Skeletal muscle cell (primary cell): ENCODE measurements at regions not wholly inside any gene's neighbourhood (a gene's known extent, or its start where the extent isn't known, plus 50 kb on each side); places are given as distances from the start of the nearest gene placed in this dataset.
"Not testable (repeated sequence)": the region's sequence is repeated elsewhere in the genome, so short reads cannot be mapped to it uniquely, and the experiment has no call there.

Experiments used
- DNase-seq: peaks from one replicate; pipeline ENCODE4 v3.0.0-alpha.2; 2010; ENCODE audit warnings: low read depth
- H3K4me3 ChIP-seq: 2 replicates; pipeline ENCODE4 v1.5.1; 2011; ENCODE audit warnings: low read depth, mild to moderate bottlenecking, control low read depth, low read length, moderate library complexity

DNA sequence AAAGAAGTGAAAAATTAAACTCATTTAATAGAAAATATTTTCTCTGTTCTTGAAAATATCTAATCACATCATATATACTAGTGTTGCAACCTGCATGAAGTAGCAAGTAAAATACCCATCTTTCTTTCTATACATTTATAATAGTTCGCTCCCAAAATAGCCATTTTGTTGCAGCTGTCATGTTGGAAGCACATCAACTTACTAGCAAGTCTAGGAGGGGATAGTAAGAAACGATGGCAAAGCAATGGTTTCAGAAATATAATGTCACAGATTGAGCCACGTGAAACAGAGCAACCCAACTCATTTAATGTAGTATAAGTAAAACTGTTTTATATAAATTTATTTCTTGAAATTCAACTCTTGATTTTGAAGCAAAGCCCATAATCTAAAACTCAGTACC is 521.8 kb downstream of the LRRIQ3 start:
- no peak overlapping the region for H3K4me3 ChIP-seq
- DNase-seq, result no peak

DNA sequence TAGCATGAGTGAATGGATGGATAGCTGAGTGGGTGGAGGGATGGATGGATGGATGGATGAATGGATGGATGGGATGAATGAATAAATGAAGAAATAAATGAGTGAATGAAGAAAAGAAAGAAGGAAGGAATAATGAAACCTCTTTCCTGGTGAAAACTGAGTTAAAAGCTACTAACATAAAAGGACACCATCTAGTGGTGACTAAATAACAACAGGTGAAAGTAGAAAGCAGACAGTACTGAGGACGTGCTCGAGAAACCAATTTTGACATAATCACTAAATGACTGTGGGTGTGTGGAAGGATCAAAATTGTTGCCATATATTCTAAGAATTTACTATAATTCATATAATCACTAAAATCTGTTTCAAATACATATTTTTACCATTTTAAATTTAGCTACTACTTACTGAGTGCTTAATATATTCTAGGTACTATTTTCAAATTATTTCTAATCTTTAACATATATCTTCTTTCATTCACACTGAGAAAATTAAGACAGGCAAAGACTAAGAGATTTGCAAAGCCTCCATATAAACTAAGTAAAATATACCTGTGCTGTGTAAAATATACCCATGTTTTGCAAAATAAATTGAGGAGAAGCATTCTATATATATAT is 522.9 kb downstream of the LRRIQ3 start:
- H3K4me3 ChIP-seq, result no peak overlapping the region

DNA sequence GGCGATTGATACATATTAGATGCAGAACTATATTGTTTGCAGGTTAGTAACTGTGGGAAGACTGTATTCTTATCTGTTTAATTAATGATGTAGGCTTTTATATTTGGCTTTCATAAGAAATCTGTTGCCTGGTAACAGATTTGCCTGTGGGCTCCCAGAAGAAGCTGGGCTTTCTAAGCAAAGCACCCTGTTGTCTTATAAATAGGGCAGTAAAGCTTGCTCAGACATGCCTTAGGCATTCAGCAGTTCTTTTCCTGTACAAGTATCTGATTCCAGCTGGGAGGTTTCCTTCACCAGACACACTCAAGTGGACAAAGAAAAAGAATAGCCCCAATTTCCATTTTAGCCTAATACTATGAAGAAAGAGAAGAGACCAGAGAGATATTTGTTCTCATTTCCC is 524.0 kb downstream of the LRRIQ3 start:
- peak; percentile 0 for DNase-seq
- H3K4me3 ChIP-seq, result no peak overlapping the region

More for the DNA sequence above, 522.9 kb downstream of the LRRIQ3 start:
- DNase-seq, result no peak

- DNase-seq, result no peak
- H3K4me3 ChIP-seq, result no peak overlapping the region
Observed at GRCh38 chr1:73671530-73671929, 526.4 kb downstream of the LRRIQ3 start.

GRCh38 chr1:73667959-73668358 is 530.0 kb downstream of the LRRIQ3 start:
- DNase-seq, H3K4me3 ChIP-seq: not testable (repeated sequence)

GRCh38 chr1:73662526-73662925 is 535.5 kb downstream of the LRRIQ3 start:
- H3K4me3 ChIP-seq, result no peak overlapping the region
- DNase-seq, result no peak

DNA sequence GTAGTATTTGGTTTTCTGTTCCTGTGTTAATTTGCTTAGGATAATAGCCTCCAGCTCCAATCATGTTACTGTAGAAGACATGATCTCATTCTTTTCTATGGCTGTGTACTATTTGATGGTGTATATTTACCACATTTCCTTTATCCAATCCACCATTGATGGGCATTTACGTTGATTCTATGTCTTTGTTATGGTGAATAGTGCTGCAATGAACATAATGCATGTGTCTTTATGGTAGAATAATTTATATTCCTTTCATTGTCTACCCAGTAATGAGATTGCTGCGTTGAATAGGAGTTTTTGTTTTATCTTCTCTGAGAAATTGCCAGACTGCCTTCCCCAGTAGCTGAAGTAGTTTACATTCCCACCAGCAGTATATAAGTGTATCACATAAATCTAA is 538.8 kb downstream of the LRRIQ3 start:
- H3K4me3 ChIP-seq, result no peak overlapping the region
- no peak for DNase-seq

DNA sequence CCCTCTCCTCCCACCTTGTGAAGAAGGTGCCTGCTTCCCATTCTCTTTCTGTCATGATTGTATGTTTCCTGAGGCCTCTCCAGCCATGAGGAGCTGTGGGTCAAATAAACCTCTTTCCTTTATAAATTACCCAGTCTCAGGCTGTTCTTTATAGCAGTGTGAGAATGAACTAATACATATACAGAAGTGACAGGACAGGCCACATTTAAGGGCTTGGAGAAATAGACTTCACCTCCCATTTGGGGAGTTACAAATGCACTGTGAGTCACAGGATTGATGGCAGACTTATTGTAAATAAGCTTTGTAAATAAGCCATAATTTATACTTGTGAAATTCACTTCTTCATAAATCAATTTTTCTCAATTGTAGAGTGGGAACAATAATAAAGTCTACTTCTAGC is 543.3 kb downstream of the LRRIQ3 start:
- H3K4me3 ChIP-seq, result no peak overlapping the region
- no peak for DNase-seq

DNA sequence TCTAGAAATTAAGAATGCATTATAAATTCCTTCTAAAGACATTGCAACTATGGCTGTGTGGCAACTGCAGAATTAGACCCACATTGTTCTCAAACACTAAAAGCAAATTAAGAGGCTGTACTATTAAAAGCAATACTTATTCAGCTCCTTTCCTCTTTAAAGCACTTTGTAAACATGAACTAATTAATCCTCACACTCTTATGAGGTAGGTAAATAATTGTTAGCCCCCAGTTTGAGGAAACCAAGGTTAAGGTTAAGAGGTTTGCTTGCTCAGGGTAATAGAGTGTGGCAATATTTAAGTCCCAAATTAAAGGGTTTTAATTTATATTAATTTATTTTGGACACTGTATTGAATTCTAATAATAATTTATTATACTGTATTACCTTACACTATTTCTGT is 553.8 kb downstream of the LRRIQ3 start:
- H3K4me3 ChIP-seq, result no peak overlapping the region
- no peak for DNase-seq

GRCh38 chr1:73639494-73639893 is 558.5 kb downstream of the LRRIQ3 start:
- DNase-seq, result no peak
- no peak overlapping the region for H3K4me3 ChIP-seq

- no peak for DNase-seq
- no peak overlapping the region for H3K4me3 ChIP-seq
Observed at GRCh38 chr1:73637264-73637663, 560.7 kb downstream of the LRRIQ3 start.

- H3K4me3 ChIP-seq, result no peak overlapping the region
- DNase-seq, result no peak
Observed at GRCh38 chr1:73635021-73635420, 563.0 kb downstream of the LRRIQ3 start.

DNA sequence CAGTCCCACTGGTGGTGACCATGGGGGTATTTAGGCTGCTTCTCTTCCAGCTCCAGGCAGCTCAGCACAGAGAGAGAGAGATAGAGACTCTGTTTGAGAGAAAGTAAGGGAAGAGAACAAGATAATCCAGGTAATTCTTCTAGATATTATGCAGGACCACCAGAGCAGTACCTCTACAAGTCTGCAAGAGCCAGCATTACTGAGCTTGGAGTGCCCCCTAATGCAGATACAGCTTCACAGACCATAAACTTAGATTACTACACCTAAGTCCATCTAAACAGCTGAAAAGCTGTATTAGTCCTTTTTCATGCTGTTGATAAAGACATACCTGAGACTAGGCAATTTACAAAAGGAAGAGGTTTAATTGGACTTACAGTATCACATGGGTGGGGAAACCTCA is 570.3 kb downstream of the LRRIQ3 start:
- no peak for DNase-seq

DNA sequence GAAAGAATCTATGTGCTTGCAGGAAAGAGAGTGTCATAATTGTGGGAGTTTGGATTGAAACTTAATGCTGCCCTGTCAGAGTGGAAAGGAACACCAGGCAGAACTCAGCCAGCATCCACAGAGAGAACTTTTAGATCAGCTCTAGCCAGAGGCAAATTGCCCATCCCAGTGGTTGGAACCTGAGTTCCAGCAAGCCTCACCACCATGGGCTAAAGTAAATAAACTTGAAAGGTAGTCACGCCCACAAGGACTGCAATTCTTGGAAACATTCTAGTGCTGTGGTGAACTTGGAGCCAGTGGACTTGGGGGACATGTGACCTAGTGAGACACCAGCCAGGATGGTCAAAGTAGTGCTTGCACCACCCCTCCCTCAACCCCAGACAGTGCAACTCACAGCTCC is 571.6 kb downstream of the LRRIQ3 start:
- no peak for DNase-seq
- H3K4me3 ChIP-seq, result no peak overlapping the region

More for the DNA sequence above, 570.3 kb downstream of the LRRIQ3 start:
- H3K4me3 ChIP-seq, result no peak overlapping the region

DNA sequence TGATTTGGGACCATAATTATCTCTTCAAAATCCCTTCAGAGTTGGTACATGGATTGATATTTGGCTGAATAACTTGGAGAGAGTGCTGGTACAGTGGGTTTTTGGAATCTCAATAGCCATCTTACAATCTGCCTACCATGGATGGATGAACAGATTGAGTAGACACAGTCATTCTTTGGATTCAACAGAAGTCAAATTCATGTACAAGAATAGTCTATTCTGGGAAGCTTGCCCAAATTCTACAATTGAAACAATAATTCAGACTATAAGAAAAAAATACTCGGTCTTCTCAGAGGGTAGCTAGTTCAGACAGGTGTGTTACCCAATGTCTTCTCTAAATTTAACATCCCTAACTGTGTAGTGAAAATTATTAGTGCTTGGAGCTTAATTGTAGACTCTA is 574.0 kb downstream of the LRRIQ3 start:
- no peak for DNase-seq
- H3K4me3 ChIP-seq, result no peak overlapping the region

DNA sequence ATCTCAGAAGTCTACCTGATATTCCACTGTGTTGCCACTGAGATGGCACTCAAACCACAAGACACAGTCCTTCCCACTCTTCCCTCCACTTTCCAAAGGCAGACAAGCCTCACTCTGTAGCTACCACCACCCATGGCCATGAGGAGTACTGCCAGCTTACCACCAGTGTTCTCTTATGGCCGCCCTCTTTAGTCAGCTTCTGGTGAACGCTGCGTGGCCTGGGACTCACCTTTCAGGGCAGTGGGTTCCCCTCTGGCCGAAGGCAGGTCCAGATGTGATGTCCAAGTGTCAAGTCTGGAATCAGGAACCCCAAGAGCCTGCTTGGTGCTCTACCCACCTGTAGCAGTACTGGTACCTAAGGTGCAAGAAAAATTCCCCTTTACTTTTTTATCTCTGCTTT is 580.8 kb downstream of the LRRIQ3 start:
- no peak overlapping the region for H3K4me3 ChIP-seq

GRCh38 chr1:73611681-73612080 is 586.3 kb downstream of the LRRIQ3 start:
- no peak overlapping the region for H3K4me3 ChIP-seq
- DNase-seq, result no peak

More for the DNA sequence above, 580.8 kb downstream of the LRRIQ3 start:
- no peak for DNase-seq

DNA sequence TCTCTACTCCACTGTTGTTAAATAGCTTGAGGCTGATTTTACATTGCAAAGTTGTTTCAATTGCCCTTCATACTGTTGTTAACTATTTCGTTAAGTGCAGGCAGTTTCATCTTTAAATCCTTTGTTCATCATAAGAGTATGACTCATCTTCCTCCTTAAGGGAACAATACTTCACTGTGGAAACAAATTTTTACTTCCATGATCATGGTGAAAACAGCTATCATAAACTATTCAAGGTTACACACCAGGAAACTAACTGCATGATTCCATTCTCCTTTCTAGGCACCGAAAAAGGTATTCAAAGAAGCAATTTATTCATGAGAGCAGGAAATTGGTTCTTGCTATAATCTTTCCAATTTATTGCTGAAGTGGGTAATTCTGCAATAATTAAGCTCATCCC is 593.2 kb downstream of the LRRIQ3 start:
- no peak overlapping the region for H3K4me3 ChIP-seq
- DNase-seq, result peak; percentile 5

DNA sequence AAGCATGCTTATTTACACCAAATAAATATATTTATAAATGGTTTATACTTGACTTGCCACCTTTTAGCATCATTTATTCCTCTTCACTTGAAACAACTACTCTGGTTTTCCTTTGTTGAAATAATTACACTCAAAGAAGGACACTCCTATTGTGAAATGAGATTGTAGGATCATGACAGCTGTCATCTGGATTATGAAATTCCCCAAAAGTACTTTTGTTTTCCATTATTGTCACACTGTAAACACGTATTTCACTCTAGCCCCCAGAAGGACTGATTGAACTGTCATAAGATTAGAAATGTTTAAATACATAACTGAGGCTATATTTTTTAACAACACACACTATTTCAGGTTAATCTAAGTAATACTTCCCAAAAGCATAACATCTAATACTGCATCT is 593.8 kb downstream of the LRRIQ3 start:
- no peak for DNase-seq

GRCh38 chr1:73593804-73594203 is 604.2 kb downstream of the LRRIQ3 start:
- no peak overlapping the region for H3K4me3 ChIP-seq
- DNase-seq, result no peak

More for the DNA sequence above, 593.8 kb downstream of the LRRIQ3 start:
- no peak overlapping the region for H3K4me3 ChIP-seq

- peak; percentile 51 for DNase-seq
- no peak overlapping the region for H3K4me3 ChIP-seq
Observed at GRCh38 chr1:73593364-73593763, 604.6 kb downstream of the LRRIQ3 start.

- H3K4me3 ChIP-seq, result no peak overlapping the region
- no peak for DNase-seq
Observed at GRCh38 chr1:73587080-73587479, 610.9 kb downstream of the LRRIQ3 start.
